ENCODE measurements at regions not wholly inside any gene's neighbourhood (a gene's known extent, or its start where the extent isn't known, plus 50 kb on each side); places are given as distances from the start of the nearest gene placed in this dataset.
"Not testable (repeated sequence)": the region's sequence is repeated elsewhere in the genome, so short reads cannot be mapped to it uniquely, and the experiment has no call there.

GRCh38 chr10:8360814-8361509, 306.5 kb downstream of the GATA3 start:
- Mint-ChIP-seq H3K4me3 (no peak overlapping the region), H3K27ac (no peak overlapping the region), H3K27me3 (peaks cover 0 to 9% of the 10 kb centered on the region in 2 donors), H3K4me1 (peaks cover 19 to 47% (median 35%) of the 10 kb centered on the region in 3 donors), H3K36me3 (no peaks in the 10 kb centered on the region), H3K9me3 (no peaks in the 10 kb centered on the region)
- ATAC-seq (replicated peaks in 1 of 4) (no peak), DNase-seq (no peak)
- CTCF ChIA-PET, result interaction anchor here (0.6 to 0.8 kb wide), 2 partner anchors 55 to 397 kb away, joined by 3 read pairs; no protein-coding TSS in a partner anchor
- POLR2A ChIA-PET, result interaction anchor here (1.0 to 1.8 kb wide), 2 partner anchors 29 to 43 kb away, joined by 3 to 6 read pairs; no protein-coding TSS in a partner anchor
- H3K36me3 ChIP-seq (ENCODE audit: control insufficient read depth in 2 of 2, extremely low read depth in 1 of 2, insufficient read depth in 1 of 2, low read length in 1 of 2), result no peaks in the 10 kb centered on the region
- H3K27me3 ChIP-seq (replicated peaks in 1 of 2; ENCODE audit: control insufficient read depth in 2 of 2, extremely low read depth in 1 of 2, insufficient read depth in 2 of 2, low read length in 1 of 2), result no peaks in the 10 kb centered on the region
- peaks cover 2 to 30% of the 10 kb centered on the region in 2 experiments for H3K4me1 ChIP-seq (ENCODE audit: control insufficient read depth in 1 of 2, extremely low read depth in 1 of 2, insufficient read depth in 2 of 2, low read length in 2 of 2)
- H3K27ac ChIP-seq (ENCODE audit: low read length), result no peak overlapping the region
- no peaks in the 10 kb centered on the region for H3K9me3 ChIP-seq
- H3K4me3 ChIP-seq (ENCODE audit: control insufficient read depth in 1 of 2, extremely low read depth in 1 of 2, low read length in 1 of 2), result no peak overlapping the region
- WGBS (ENCODE audit: insufficient coverage), result 75% methylated on average over 1 of the region's 2 CpGs

- Histone ChIP-seq H3K36me3 (ENCODE audit: control insufficient read depth in 2 of 2, extremely low read depth in 1 of 2, insufficient read depth in 1 of 2, low read length in 1 of 2) (no peaks in the 10 kb centered on the region), H3K4me3 (ENCODE audit: control insufficient read depth in 1 of 2, extremely low read depth in 1 of 2, low read length in 1 of 2) (no peak overlapping the region), H3K27ac (ENCODE audit: low read length) (no peak overlapping the region), H3K27me3 (replicated peaks in 1 of 2; ENCODE audit: control insufficient read depth in 2 of 2, extremely low read depth in 1 of 2, insufficient read depth in 2 of 2, low read length in 1 of 2) (no peaks in the 10 kb centered on the region), H3K4me1 (ENCODE audit: control insufficient read depth in 1 of 2, extremely low read depth in 1 of 2, insufficient read depth in 2 of 2, low read length in 2 of 2) (peaks cover 2 to 35% of the 10 kb centered on the region in 2 experiments), H3K9me3 (no peaks in the 10 kb centered on the region)
- peaks cover 0 to 8% of the 10 kb centered on the region in 2 donors for H3K27me3 Mint-ChIP-seq
- ChIA-PET CTCF (interaction anchor here in 1 of 2 donors (0.6 kb wide), 1 partner anchor 397 kb away, joined by 3 read pairs; no protein-coding TSS in a partner anchor), POLR2A (interaction anchor here in 1 of 2 donors (1.0 kb wide), 1 partner anchor 42 kb away, joined by 3 read pairs; no protein-coding TSS in a partner anchor)
- ATAC-seq (replicated peaks in 1 of 4), result no peak
- H3K36me3 Mint-ChIP-seq, result no peaks in the 10 kb centered on the region
- no peaks in the 10 kb centered on the region for H3K9me3 Mint-ChIP-seq
- H3K27ac Mint-ChIP-seq, result no peak overlapping the region
- H3K4me1 Mint-ChIP-seq, result peaks cover 24 to 52% (median 40%) of the 10 kb centered on the region in 3 donors
- 67% methylated on average over 1 of the region's 2 CpGs for WGBS (ENCODE audit: insufficient coverage)
- DNase-seq, result no peak
- no peak overlapping the region for H3K4me3 Mint-ChIP-seq
These were observed 307.0 kb downstream of the GATA3 start for GRCh38 chr10:8361510-8361844.

DNA sequence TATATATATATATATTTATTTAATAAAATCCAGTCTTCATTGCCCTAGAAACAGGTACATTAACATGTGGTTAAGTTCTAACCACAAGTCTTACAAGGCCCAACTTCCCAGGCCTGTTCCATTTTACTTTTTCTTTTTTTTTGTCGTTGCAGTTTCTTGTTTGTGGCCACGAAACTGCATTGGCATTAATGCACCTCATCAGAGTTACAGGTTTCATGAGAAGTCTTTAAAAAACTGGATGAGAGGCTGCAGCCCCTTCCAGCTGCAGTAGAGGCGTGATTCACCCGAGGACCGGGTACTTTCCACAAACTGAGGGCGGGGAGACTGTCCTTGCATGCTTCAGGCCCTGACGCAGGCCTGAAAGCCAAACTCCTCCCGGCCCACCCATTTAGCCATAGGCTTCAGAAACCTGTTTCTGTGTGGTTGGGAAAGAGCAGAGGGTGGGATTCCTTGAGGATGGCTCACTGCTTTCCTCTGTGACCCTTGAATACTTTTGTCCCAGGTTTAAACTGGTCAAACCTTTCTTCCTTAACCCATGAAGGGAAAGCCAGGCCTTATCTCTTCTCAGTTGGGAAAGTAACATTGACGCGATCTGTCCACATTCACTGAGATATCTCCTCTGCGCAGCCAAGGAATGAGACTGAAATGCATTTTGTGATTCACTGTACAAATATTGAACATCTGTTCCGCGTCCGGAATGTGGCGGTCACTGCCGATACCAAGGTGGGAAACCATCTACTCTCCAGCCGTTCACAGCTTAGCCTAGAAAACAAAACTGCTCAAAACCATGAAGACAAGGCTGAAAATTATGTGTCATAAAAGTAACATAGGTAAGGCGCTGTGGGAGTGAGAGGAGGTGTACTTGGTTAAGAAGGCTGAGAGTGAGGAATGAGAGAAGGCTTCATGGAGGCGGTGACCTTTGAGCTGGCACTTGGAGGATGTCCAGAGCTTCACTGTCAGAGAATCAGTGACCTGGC, 311.7 kb downstream of the GATA3 start:
- H3K36me3 ChIP-seq (ENCODE audit: control insufficient read depth in 2 of 2, extremely low read depth in 1 of 2, insufficient read depth in 1 of 2, low read length in 1 of 2), result no peaks in the 10 kb centered on the region
- WGBS (ENCODE audit: insufficient coverage), result 66% methylated on average over 9 of the region's 19 CpGs
- H3K9me3 ChIP-seq, result no peaks in the 10 kb centered on the region
- no peaks in the 10 kb centered on the region for H3K36me3 Mint-ChIP-seq
- no peaks in the 10 kb centered on the region for H3K27me3 ChIP-seq (replicated peaks in 1 of 2; ENCODE audit: control insufficient read depth in 2 of 2, extremely low read depth in 1 of 2, insufficient read depth in 2 of 2, low read length in 1 of 2)
- no peak overlapping the region for H3K4me3 ChIP-seq (ENCODE audit: control insufficient read depth in 1 of 2, extremely low read depth in 1 of 2, low read length in 1 of 2)
- H3K27me3 Mint-ChIP-seq, result no peaks in the 10 kb centered on the region
- peaks cover 26 to 55% (median 37%) of the 10 kb centered on the region in 3 donors for H3K4me1 Mint-ChIP-seq
- peak overlapping the region in 1 of 3 donors; percentile 22 for H3K4me3 Mint-ChIP-seq
- H3K9me3 Mint-ChIP-seq, result peaks cover 0 to 5% (median 3%) of the 10 kb centered on the region in 3 donors
- CTCF ChIA-PET, result interaction anchor here in 1 of 2 donors (0.7 kb wide), 1 partner anchor 578 kb away, joined by 6 read pairs; the partner anchor contains the start of genes ATP5F1C and KIN
- H3K27ac ChIP-seq (ENCODE audit: low read length), result peak overlapping the region; percentile 47
- peaks cover 2 to 30% of the 10 kb centered on the region in 2 experiments for H3K4me1 ChIP-seq (ENCODE audit: control insufficient read depth in 1 of 2, extremely low read depth in 1 of 2, insufficient read depth in 2 of 2, low read length in 2 of 2)
- peak overlapping the region; percentile 46 to 82 for H3K27ac Mint-ChIP-seq
- peak; percentile 48 to 90 (median 54) for ATAC-seq (replicated peaks in 1 of 4)
- POLR2A ChIA-PET, result interaction anchor here (0.6 to 2.1 kb wide), 7 partner anchors 33 to 1232 kb away, joined by 3 to 17 read pairs (median 3); no protein-coding TSS in a partner anchor
- DNase-seq, result peak in 32 of 35 experiments; percentile 4 to 76 (median 36)

DNA sequence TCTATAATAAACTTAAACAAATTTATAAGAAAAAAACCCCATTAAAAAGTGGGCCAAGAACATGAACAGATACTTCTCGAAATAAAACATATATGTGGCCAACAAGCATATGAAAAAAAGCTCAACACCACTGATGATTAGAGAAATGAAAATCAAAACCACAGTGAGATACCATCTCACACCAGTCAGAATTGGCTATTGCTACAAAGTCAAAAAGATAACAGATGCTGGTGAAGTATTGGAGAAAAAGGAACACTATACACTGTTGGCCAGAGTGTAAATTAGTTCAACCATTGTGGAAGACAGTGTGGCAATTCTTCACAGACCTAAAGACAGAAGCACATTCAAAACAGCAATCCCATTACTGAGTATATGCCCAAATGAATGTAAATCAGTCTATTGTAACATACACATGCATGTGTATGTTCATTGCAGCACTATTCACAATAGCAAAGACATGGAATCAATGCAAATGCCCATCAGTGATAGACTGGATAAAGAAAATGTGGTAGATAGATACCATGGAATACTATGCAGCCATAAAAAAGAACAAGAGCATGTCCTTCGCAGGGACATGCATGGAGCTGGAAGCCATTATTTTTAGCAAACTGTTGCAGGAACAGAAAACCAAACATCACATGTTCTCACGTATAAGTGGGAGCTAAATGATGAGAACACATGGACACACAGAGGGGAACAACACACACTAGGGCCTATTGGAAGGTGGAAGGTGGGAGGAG, 313.4 kb downstream of the GATA3 start:
- DNase-seq; H3K9me3 ChIP-seq; CTCF ChIA-PET; ATAC-seq (replicated peaks in 1 of 4); H3K36me3 ChIP-seq (ENCODE audit: control insufficient read depth in 2 of 2, extremely low read depth in 1 of 2, insufficient read depth in 1 of 2, low read length in 1 of 2); H3K9me3 Mint-ChIP-seq; H3K4me3 ChIP-seq (ENCODE audit: control insufficient read depth in 1 of 2, extremely low read depth in 1 of 2, low read length in 1 of 2); H3K4me3 Mint-ChIP-seq; H3K27ac ChIP-seq (ENCODE audit: low read length); H3K27me3 Mint-ChIP-seq; H3K36me3 Mint-ChIP-seq; POLR2A ChIA-PET; H3K27me3 ChIP-seq (replicated peaks in 1 of 2; ENCODE audit: control insufficient read depth in 2 of 2, extremely low read depth in 1 of 2, insufficient read depth in 2 of 2, low read length in 1 of 2): not testable (repeated sequence)
- H3K4me1 ChIP-seq (ENCODE audit: control insufficient read depth in 1 of 2, extremely low read depth in 1 of 2, insufficient read depth in 2 of 2, low read length in 2 of 2), result peaks cover 2 to 27% of the 10 kb centered on the region in 2 experiments
- peaks cover 30 to 45% (median 35%) of the 10 kb centered on the region in 3 donors for H3K4me1 Mint-ChIP-seq
- WGBS (ENCODE audit: insufficient coverage), result no CpG with 5 or more reads among the region's 3 CpGs
- peak overlapping the region in 1 of 2 donors; percentile 36 for H3K27ac Mint-ChIP-seq

DNA sequence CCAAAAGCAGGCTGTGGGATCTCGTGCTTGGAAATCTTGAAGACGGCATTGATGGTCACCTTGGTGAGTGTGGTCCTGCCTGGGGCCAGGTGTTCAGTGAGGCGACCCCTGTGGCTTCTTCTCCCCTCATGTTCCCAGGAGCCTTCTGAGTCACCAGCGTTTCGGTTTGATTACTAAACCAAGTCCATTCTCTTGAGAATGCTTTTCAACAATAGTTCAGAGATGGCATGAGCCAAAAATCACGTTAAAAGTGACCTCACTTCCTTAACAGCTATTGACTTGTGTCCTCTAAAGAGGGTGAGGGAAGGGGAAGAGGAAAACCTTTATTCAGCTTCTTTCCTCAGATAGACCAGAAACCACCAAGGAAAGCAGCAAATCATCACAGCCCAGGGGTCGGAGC, 315.2 kb downstream of the GATA3 start:
- no peak for ATAC-seq (replicated peaks in 1 of 4)
- Mint-ChIP-seq H3K9me3 (peaks cover 0 to 5% (median 3%) of the 10 kb centered on the region in 3 donors), H3K4me3 (no peak overlapping the region), H3K27me3 (no peaks in the 10 kb centered on the region), H3K36me3 (no peaks in the 10 kb centered on the region), H3K27ac (peak overlapping the region in 1 of 2 donors; percentile 4), H3K4me1 (peaks cover 17 to 28% (median 18%) of the 10 kb centered on the region in 3 donors)
- no peak for DNase-seq
- Histone ChIP-seq H3K27me3 (replicated peaks in 1 of 2; ENCODE audit: control insufficient read depth in 2 of 2, extremely low read depth in 1 of 2, insufficient read depth in 2 of 2, low read length in 1 of 2) (no peaks in the 10 kb centered on the region), H3K4me3 (ENCODE audit: control insufficient read depth in 1 of 2, extremely low read depth in 1 of 2, low read length in 1 of 2) (no peak overlapping the region), H3K4me1 (ENCODE audit: control insufficient read depth in 1 of 2, extremely low read depth in 1 of 2, insufficient read depth in 2 of 2, low read length in 2 of 2) (peaks cover 2 to 13% of the 10 kb centered on the region in 2 experiments), H3K9me3 (no peaks in the 10 kb centered on the region), H3K36me3 (ENCODE audit: control insufficient read depth in 2 of 2, extremely low read depth in 1 of 2, insufficient read depth in 1 of 2, low read length in 1 of 2) (no peaks in the 10 kb centered on the region), H3K27ac (ENCODE audit: low read length) (no peak overlapping the region)
- ChIA-PET POLR2A (interaction anchor here in 1 of 2 donors (0.7 kb wide), 1 partner anchor 30 kb away, joined by 8 read pairs; no protein-coding TSS in a partner anchor), CTCF (no interaction called here)
- 61% methylated on average over 3 of the region's 7 CpGs for WGBS (ENCODE audit: insufficient coverage)
